Immature natural killer cell (primary cell): ENCODE measurements at regions not wholly inside any gene's neighbourhood (a gene's known extent, or its start where the extent isn't known, plus 50 kb on each side); places are given as distances from the start of the nearest gene placed in this dataset.
"Not testable (repeated sequence)": the region's sequence is repeated elsewhere in the genome, so short reads cannot be mapped to it uniquely, and the experiment has no call there.

ENCODE experiments used
- DNase-seq, 3 donors: peaks; one replicate each; pipeline ENCODE4 v3.0.0; 2022; ENCODE audit warnings: mixed read lengths in 1 of 3
- H3K27ac Mint-ChIP-seq, 6 donors: one replicate each; pipeline ENCODE4 v1.8.0; 2020; ENCODE audit warnings: mixed read lengths in 6 of 6, mild to moderate bottlenecking in 5 of 6, inconsistent platforms in 4 of 6, moderate library complexity in 3 of 6
- H3K27me3 Mint-ChIP-seq, 3 donors: one replicate each; pipeline ENCODE4 v1.8.0; 2020 to 2021; ENCODE audit warnings: low read depth in 3 of 3, mild to moderate bottlenecking in 3 of 3, mixed read lengths in 3 of 3, moderate library complexity in 3 of 3, inconsistent platforms in 1 of 3
- H3K36me3 Mint-ChIP-seq, 3 donors: one replicate each; pipeline ENCODE4 v1.8.0; 2020; ENCODE audit warnings: mixed read lengths in 3 of 3, inconsistent platforms in 2 of 3, mild to moderate bottlenecking in 2 of 3
- H3K4me1 Mint-ChIP-seq, 2 donors: one replicate each; pipeline ENCODE4 v1.8.0; 2020; ENCODE audit warnings: inconsistent platforms in 2 of 2, mild to moderate bottlenecking in 2 of 2, mixed read lengths in 2 of 2, moderate library complexity in 1 of 2
- H3K4me3 Mint-ChIP-seq, 5 donors: one replicate each; pipeline ENCODE4 v1.8.0; 2020; ENCODE audit warnings: mild to moderate bottlenecking in 5 of 5, mixed read lengths in 5 of 5, inconsistent platforms in 3 of 5, moderate library complexity in 3 of 5
- H3K9me3 Mint-ChIP-seq, 6 donors: one replicate each; pipeline ENCODE4 v1.8.0; 2020; ENCODE audit warnings: mild to moderate bottlenecking in 6 of 6, mixed read lengths in 6 of 6, inconsistent platforms in 4 of 6, moderate library complexity in 3 of 6

- Mint-ChIP-seq H3K4me3 (no peak overlapping the region), H3K36me3 (no peaks in the 10 kb centered on the region), H3K4me1 (peaks cover 13 to 20% of the 10 kb centered on the region in 2 donors), H3K27ac (no peak overlapping the region), H3K27me3 (peaks cover 0 to 5% (median 0%) of the 10 kb centered on the region in 3 donors), H3K9me3 (peaks cover 0 to 10% (median under 1%) of the 10 kb centered on the region in 6 donors)
- DNase-seq, result no peak
These were observed 707.5 kb upstream of the LUZP2 start for GRCh38 chr11:23789200-23789853.

DNA sequence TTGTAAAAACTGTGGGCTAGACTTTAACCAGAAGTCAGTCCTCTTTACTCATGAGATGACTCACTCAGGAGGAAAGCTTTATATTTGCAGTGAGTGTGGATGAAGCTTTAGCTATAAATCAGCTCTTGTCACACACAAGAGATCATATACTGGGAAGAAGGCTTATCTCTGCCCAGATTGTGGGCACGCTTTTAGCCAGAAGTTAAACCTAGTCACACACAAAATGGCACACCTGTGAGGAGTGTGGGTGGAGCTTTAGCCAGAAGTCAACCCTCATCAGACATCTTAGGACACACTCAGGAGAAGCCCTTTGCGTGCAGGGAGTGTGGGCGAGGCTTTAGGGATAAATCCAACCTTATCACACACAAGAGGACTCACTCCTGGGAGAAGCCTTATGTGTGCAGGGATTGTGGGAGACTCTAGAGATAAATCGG, 706.9 kb upstream of the LUZP2 start:
- Mint-ChIP-seq H3K4me1 (peaks cover 13 to 20% of the 10 kb centered on the region in 2 donors), H3K36me3 (no peaks in the 10 kb centered on the region), H3K27me3 (peaks cover 0 to 5% (median 2%) of the 10 kb centered on the region in 3 donors), H3K4me3 (no peak overlapping the region), H3K9me3 (peaks cover 0 to 10% (median under 1%) of the 10 kb centered on the region in 6 donors), H3K27ac (no peak overlapping the region)
- no peak for DNase-seq

- Mint-ChIP-seq H3K27ac (no peak overlapping the region), H3K9me3 (no peaks in the 10 kb centered on the region), H3K36me3 (no peaks in the 10 kb centered on the region), H3K4me3 (no peak overlapping the region), H3K27me3 (peaks cover 0 to 2% (median 0%) of the 10 kb centered on the region in 3 donors), H3K4me1 (no peaks in the 10 kb centered on the region)
- no peak for DNase-seq
These were observed 699.0 kb upstream of the LUZP2 start for GRCh38 chr11:23797624-23798419.

DNA sequence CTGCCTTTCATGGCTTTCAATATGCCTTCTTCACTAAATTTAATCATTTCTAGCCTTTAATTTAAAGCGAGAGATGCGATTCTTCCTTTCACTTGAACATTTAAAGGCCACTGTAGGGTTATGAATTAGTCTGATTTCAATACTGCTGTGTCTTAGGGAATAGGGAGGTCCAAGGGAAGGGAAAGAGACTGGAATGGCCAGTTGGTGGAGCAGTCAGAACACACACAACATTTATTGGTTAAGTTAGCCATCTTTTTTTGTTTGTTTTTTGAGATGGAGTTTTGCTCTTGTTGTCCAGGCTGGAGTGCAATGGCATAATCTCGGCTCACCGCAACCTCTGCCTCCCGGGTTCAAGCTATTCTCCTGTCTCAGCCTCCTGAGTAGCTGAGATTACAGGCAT, 662.5 kb upstream of the LUZP2 start:
- not testable (repeated sequence) for H3K36me3 Mint-ChIP-seq, H3K27me3 Mint-ChIP-seq, H3K4me1 Mint-ChIP-seq, H3K4me3 Mint-ChIP-seq, H3K27ac Mint-ChIP-seq, DNase-seq, H3K9me3 Mint-ChIP-seq

- no peak overlapping the region for H3K4me3 Mint-ChIP-seq
- H3K36me3 Mint-ChIP-seq, result no peaks in the 10 kb centered on the region
- DNase-seq, result no peak
- no peaks in the 10 kb centered on the region for H3K4me1 Mint-ChIP-seq
- H3K27me3 Mint-ChIP-seq, result peaks cover 0 to 2% (median 0%) of the 10 kb centered on the region in 3 donors
- no peak overlapping the region for H3K27ac Mint-ChIP-seq
- no peaks in the 10 kb centered on the region for H3K9me3 Mint-ChIP-seq
These were observed 659.9 kb upstream of the LUZP2 start for GRCh38 chr11:23836981-23837380.

- no peak overlapping the region for H3K4me3 Mint-ChIP-seq
- no peak for DNase-seq
- no peaks in the 10 kb centered on the region for H3K4me1 Mint-ChIP-seq
- H3K36me3 Mint-ChIP-seq, result peaks cover 0 to 7% (median 4%) of the 10 kb centered on the region in 3 donors
- no peak overlapping the region for H3K27ac Mint-ChIP-seq
- peaks cover 0 to 2% (median 0%) of the 10 kb centered on the region in 3 donors for H3K27me3 Mint-ChIP-seq
- peaks cover 0 to 11% (median 3%) of the 10 kb centered on the region in 6 donors for H3K9me3 Mint-ChIP-seq
These were observed 656.0 kb upstream of the LUZP2 start for GRCh38 chr11:23840872-23841271.

DNA sequence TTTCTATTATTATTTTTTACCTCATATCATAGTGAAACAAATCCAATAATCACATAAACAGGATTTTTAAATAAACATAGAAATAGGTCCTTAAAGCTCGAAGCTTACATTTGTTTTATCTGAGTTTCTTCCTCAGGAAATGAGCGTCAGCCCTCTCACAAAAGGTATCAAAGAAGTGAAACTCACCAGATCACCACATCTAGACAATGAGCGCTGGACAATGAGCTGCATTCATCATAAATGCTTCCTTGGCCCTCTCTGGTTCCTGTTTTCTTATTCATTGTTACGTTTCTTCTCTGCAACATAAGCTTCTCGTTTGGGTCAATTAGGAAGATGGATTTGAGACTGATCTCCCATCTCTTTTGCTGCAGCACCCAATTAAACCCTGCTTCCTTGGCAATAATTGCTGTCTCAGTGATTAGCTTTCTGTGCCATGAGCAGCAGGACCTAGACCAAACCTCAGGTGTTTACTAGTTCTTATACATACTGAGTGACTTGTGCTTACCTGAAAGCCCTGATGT, 649.9 kb upstream of the LUZP2 start:
- peaks cover 2 to 16% (median 4%) of the 10 kb centered on the region in 6 donors for H3K9me3 Mint-ChIP-seq
- H3K4me3 Mint-ChIP-seq, result no peak overlapping the region
- H3K36me3 Mint-ChIP-seq, result peaks cover 4 to 10% (median 4%) of the 10 kb centered on the region in 3 donors
- H3K4me1 Mint-ChIP-seq, result peaks cover 4 to 12% of the 10 kb centered on the region in 2 donors
- DNase-seq, result no peak
- peak overlapping the region in 1 of 6 donors; percentile 54 for H3K27ac Mint-ChIP-seq
- peaks cover 0 to 4% (median 2%) of the 10 kb centered on the region in 3 donors for H3K27me3 Mint-ChIP-seq

- H3K4me1 Mint-ChIP-seq, result peaks cover 4 to 12% of the 10 kb centered on the region in 2 donors
These were observed 645.6 kb upstream of the LUZP2 start for GRCh38 chr11:23851216-23851615.

DNA sequence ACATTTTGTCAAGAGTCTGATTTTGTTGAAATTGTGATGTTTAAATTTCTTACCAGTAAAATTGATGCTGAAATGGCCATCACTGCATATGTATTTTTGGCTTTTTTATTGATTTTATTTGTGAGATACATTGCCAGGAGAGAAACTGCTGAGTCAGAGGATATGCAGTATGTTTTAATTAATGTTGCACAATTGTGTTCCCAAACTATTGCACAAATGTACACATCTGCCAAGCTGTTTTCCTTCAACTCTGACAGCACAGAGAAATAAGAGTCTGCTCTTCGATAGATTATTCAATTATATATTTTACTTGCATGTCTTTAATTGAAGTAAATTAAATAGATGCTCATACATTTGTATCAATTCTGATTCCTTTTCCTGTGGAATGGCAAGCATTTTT, 640.2 kb upstream of the LUZP2 start:
- Mint-ChIP-seq H3K4me3 (no peak overlapping the region), H3K27me3 (peaks cover 0 to 3% (median 0%) of the 10 kb centered on the region in 3 donors), H3K27ac (no peak overlapping the region), H3K9me3 (no peaks in the 10 kb centered on the region), H3K4me1 (no peaks in the 10 kb centered on the region), H3K36me3 (peaks cover 0 to 4% (median 0%) of the 10 kb centered on the region in 3 donors)
- DNase-seq, result no peak

More at GRCh38 chr11:23851216-23851615, 645.6 kb upstream of the LUZP2 start:
- Mint-ChIP-seq H3K27ac (no peak overlapping the region), H3K9me3 (peaks cover 0 to 5% (median 1%) of the 10 kb centered on the region in 6 donors), H3K36me3 (peaks cover 0 to 4% (median 3%) of the 10 kb centered on the region in 3 donors), H3K4me3 (no peak overlapping the region), H3K27me3 (peaks cover 0 to 4% (median 2%) of the 10 kb centered on the region in 3 donors)
- DNase-seq, result no peak

DNA sequence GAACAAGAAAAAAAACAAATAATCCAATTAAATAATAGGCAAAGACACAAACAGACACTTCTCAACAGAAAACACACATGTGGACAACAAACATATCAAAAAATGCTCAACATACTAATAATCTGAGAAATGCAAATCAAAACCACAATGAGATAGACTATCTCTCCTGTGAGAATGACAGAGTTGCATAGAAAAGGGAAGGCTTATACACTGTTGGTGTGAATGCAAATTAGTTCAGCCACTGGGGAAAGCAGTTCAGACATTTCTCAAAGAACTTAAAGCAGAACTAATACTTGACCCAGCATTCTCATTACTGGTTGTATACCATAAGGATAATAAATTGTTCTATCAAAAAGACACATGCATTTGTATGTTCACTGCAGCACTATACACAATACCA, 637.8 kb upstream of the LUZP2 start:
- DNase-seq, result no peak
- peaks cover 0 to 5% (median 0%) of the 10 kb centered on the region in 6 donors for H3K9me3 Mint-ChIP-seq
- H3K4me1 Mint-ChIP-seq, result no peaks in the 10 kb centered on the region
- H3K4me3 Mint-ChIP-seq, result no peak overlapping the region
- H3K27me3 Mint-ChIP-seq, result peaks cover 0 to 3% (median 0%) of the 10 kb centered on the region in 3 donors
- no peak overlapping the region for H3K27ac Mint-ChIP-seq
- H3K36me3 Mint-ChIP-seq, result peaks cover 0 to 4% (median 0%) of the 10 kb centered on the region in 3 donors

- no peak overlapping the region for H3K4me3 Mint-ChIP-seq
- H3K9me3 Mint-ChIP-seq, result peaks cover 0 to 5% (median 0%) of the 10 kb centered on the region in 6 donors
- H3K4me1 Mint-ChIP-seq, result no peaks in the 10 kb centered on the region
- no peaks in the 10 kb centered on the region for H3K27me3 Mint-ChIP-seq
- H3K27ac Mint-ChIP-seq, result no peak overlapping the region
- no peaks in the 10 kb centered on the region for H3K36me3 Mint-ChIP-seq
- DNase-seq, result no peak
These were observed 635.2 kb upstream of the LUZP2 start for GRCh38 chr11:23861615-23862014.

- Mint-ChIP-seq H3K4me3 (no peak overlapping the region), H3K27me3 (no peaks in the 10 kb centered on the region), H3K36me3 (peaks cover 0 to 11% (median 4%) of the 10 kb centered on the region in 3 donors), H3K27ac (no peak overlapping the region), H3K9me3 (peaks cover 0 to 15% (median 4%) of the 10 kb centered on the region in 6 donors), H3K4me1 (peaks cover 11 to 15% of the 10 kb centered on the region in 2 donors)
- DNase-seq, result no peak
These were observed 631.4 kb upstream of the LUZP2 start for GRCh38 chr11:23865341-23865975.

DNA sequence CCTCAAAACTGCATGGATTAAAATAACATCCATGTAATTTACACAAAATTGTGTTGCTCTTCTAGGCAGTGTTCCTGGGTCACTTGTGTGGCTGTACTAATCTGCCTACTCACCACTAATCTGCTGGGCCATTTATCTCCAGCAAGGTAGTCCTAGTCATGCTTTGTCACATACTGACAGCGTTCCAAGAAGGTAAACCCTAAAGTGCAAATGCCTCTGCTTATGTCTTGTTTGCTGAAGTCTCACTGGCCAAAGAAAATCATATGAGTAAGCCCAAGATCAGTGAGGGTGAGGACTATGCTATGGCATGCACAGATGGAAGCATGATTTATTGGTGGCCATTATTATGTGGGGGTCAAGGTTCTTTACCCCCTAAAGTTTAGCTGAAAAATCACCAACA, 630.2 kb upstream of the LUZP2 start:
- no peak overlapping the region for H3K4me3 Mint-ChIP-seq
- no peak for DNase-seq
- H3K27me3 Mint-ChIP-seq, result no peaks in the 10 kb centered on the region
- peaks cover 0 to 19% (median 4%) of the 10 kb centered on the region in 3 donors for H3K36me3 Mint-ChIP-seq
- H3K4me1 Mint-ChIP-seq, result peaks cover 11 to 15% of the 10 kb centered on the region in 2 donors
- peaks cover 1 to 15% (median 6%) of the 10 kb centered on the region in 6 donors for H3K9me3 Mint-ChIP-seq
- H3K27ac Mint-ChIP-seq, result no peak overlapping the region
